Kidney (tissue), 13 donors: ENCODE measurements at regions not wholly inside any gene's neighbourhood (a gene's known extent, or its start where the extent isn't known, plus 50 kb on each side); places are given as distances from the start of the nearest gene placed in this dataset.

ENCODE experiments used
- DNase-seq, 5 donors: peaks; one replicate each; pipeline ENCODE4 v3.0.0-alpha.2; 2013 to 2020
- FAIRE-seq: peaks from 2 replicates; lab custom pipeline; 2012; peaks lifted over from hg19 to GRCh38; lab: Jason Lieb, UNC
- H3K27ac ChIP-seq, 2 donors: one replicate each; pipeline ENCODE4 v1.7.0; 2013; ENCODE audit warnings: low read depth in 2 of 2, low read length in 2 of 2, inconsistent platforms in 1 of 2
- H3K27me3 ChIP-seq: one replicate; pipeline ENCODE4 v1.7.1; 2013; ENCODE audit warnings: low read length, inconsistent platforms; ENCODE audit not compliant: control insufficient read depth, insufficient read depth
- H3K36me3 ChIP-seq, 3 donors: one replicate each; pipeline versions ENCODE4 v1.7.0 to v1.7.1; 2013; ENCODE audit warnings: low read length in 3 of 3, control low read depth in 1 of 3, inconsistent platforms in 1 of 3; ENCODE audit not compliant: insufficient read depth in 3 of 3, control insufficient read depth in 2 of 3
- H3K4me1 ChIP-seq, 3 donors: one replicate each; pipeline versions ENCODE4 v1.7.0 to v1.7.1; 2013; ENCODE audit warnings: low read length in 3 of 3, inconsistent platforms in 1 of 3, low read depth in 1 of 3; ENCODE audit not compliant: control insufficient read depth in 2 of 3, insufficient read depth in 2 of 3
- H3K4me3 ChIP-seq, 3 donors: one replicate each; pipeline versions ENCODE4 v1.7.0 to v1.8.1; 2013; ENCODE audit warnings: low read length in 3 of 3, control low read depth in 1 of 3, inconsistent platforms in 1 of 3
- H3K9ac ChIP-seq, 3 donors: one replicate each; pipeline versions ENCODE4 v1.7.0 to v1.7.1; 2013; ENCODE audit warnings: low read length in 3 of 3, control low read depth in 1 of 3, inconsistent platforms in 1 of 3
- H3K9me3 ChIP-seq, 3 donors: one replicate each; pipeline versions ENCODE4 v1.7.0 to v1.7.1; 2013; ENCODE audit warnings: low read length in 3 of 3, control low read depth in 1 of 3, inconsistent platforms in 1 of 3; ENCODE audit not compliant: control insufficient read depth in 2 of 3, insufficient read depth in 1 of 3
- CTCF ChIP-seq: IDR thresholded peaks from 3 replicates; pipeline ENCODE4 v1.5.1; 2012; ENCODE audit warnings: mild to moderate bottlenecking, moderate library complexity, borderline replicate concordance; ENCODE audit not compliant: insufficient read depth; ENCODE audit errors: extremely low read depth
- intact Hi-C: fragments of 100-400 bp; cut with DNase I; formaldehyde crosslinking; loops from one replicate; pipeline ENCODE4 v1.11.1; 2022
- donor health status: control.
- donor health status: control.
- donor health status: control.
- donor health status: control.
- donor health status: control.
- donor health status: DM: yes; HTN: yes; CAD: no.
- donor health status: Normal renal cell carcinoma (clear cell type).

GRCh38 chr15:87239582-87240230 is 1016.8 kb downstream of the NTRK3 start:
- Histone ChIP-seq H3K4me3 (no peak overlapping the region), H3K9me3 (no peaks in the 10 kb centered on the region), H3K27me3 (no peaks in the 10 kb centered on the region), H3K27ac (no peak overlapping the region), H3K4me1 (no peaks in the 10 kb centered on the region), H3K9ac (no peak overlapping the region), H3K36me3 (no peaks in the 10 kb centered on the region)
- TF ChIP-seq CTCF: no peak
- FAIRE-seq: no peak
- no peak for DNase-seq
- intact Hi-C loops: no loop called here

- DNase-seq: no peak
- FAIRE-seq: no peak
- H3K9ac ChIP-seq: no peak overlapping the region
- H3K4me3 ChIP-seq: no peak overlapping the region
- no peaks in the 10 kb centered on the region for H3K36me3 ChIP-seq
- no peaks in the 10 kb centered on the region for H3K27me3 ChIP-seq
- H3K27ac ChIP-seq: no peak overlapping the region
- H3K4me1 ChIP-seq: no peaks in the 10 kb centered on the region
- intact Hi-C loops: no loop called here
- TF ChIP-seq CTCF: no peak
- no peaks in the 10 kb centered on the region for H3K9me3 ChIP-seq
These were observed 1018.0 kb downstream of the NTRK3 start for GRCh38 chr15:87238451-87239068.

DNA sequence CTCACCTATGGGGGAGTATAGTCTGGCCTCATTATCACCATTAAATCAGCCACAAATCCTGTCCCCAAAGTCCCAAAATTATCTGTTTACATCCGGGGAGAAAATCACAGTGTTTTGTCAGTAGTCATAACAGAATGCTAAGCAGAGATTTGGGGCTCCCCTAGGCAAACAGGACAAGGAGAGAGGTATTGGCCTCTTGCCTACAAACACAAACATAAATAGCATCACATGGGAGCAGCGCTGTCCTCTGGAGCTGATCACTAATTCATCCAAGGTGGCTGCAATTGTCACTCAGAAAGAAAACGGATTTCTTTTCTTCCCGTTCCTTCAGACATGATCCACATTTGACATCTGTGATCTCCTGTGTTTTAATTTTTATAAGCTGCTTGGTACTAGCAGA is 1028.1 kb downstream of the NTRK3 start:
- no peak for TF ChIP-seq CTCF
- Histone ChIP-seq H3K9ac (no peak overlapping the region), H3K9me3 (no peaks in the 10 kb centered on the region), H3K27ac (no peak overlapping the region), H3K4me3 (no peak overlapping the region), H3K36me3 (no peaks in the 10 kb centered on the region), H3K27me3 (no peaks in the 10 kb centered on the region), H3K4me1 (no peaks in the 10 kb centered on the region)
- intact Hi-C loops: no loop called here
- DNase-seq (peak in 1 of 5 donors; percentile 10), FAIRE-seq (no peak)
